ENCODE measurements at regions not wholly inside any gene's neighbourhood (a gene's known extent, or its start where the extent isn't known, plus 50 kb on each side); places are given as distances from the start of the nearest gene placed in this dataset.

DNA sequence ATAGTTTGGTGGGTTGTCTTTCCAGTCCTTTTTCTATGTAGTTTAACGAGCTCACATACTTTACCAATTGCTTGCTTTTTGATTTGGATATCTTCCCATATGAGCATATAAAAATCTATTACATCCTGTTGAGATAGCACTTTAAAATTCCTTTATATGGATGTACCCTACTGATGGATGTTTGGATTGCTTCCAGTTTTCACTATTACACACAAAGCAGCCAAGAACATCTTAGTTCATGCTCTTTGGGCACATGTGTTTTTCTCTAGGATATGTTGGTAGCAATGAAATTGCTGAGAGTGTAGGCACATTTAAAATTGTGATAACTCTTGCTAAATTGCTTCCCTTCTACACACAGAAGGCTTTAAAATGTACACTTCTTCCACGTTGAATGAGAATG is 56.1 kb upstream of the NTRK2 start:
- ChIA-PET POLR2A (no interaction called here), CTCF (ENCODE audit: low intra/inter-chr PET ratio, low total read pairs) (no interaction called here)
- no peak overlapping the region for H3K4me2 ChIP-seq (ENCODE audit: low read depth, low read length)
- no peak overlapping the region for H3K27ac ChIP-seq (ENCODE audit: extremely low read length, insufficient read depth, low read length)
- no peaks in the 10 kb centered on the region for H3K79me2 ChIP-seq (ENCODE audit: insufficient read depth, low read length)
- no peaks in the 10 kb centered on the region for H3K9me3 ChIP-seq (ENCODE audit: low read length)
- no peak overlapping the region for H3K9ac ChIP-seq (ENCODE audit: insufficient read depth, low read depth, low read length)
- H2AFZ ChIP-seq (ENCODE audit: low read length) = no peak overlapping the region
- H3K36me3 ChIP-seq (replicated peaks in 1 of 2; ENCODE audit: control insufficient read depth in 1 of 2, insufficient read depth in 2 of 2, low read length in 2 of 2) = no peaks in the 10 kb centered on the region
- intact Hi-C loops (cut with micrococcal nuclease; ENCODE audit: unreplicated experiment) = no loop called here
- H3K4me1 ChIP-seq (ENCODE audit: insufficient read depth, low read length) = no peaks in the 10 kb centered on the region
- FAIRE-seq = no peak
- H3K27me3 ChIP-seq (ENCODE audit: control insufficient read depth in 1 of 2, insufficient read depth in 2 of 2, low read length in 2 of 2) = no peaks in the 10 kb centered on the region
- in situ Hi-C loops (cut with HindIII; ENCODE audit: extremely low pct_ligation_motif_present, low pct_unique_long_range_greater_than_20kb) = no loop called here
- 0% methylated on average over 2 of the region's 2 CpGs for whole genome bisulfite sequencing (ENCODE audit: low lambda C conversion rate)
- no peak overlapping the region for H3K4me3 ChIP-seq (replicated peaks in 1 of 3; ENCODE audit: insufficient read depth in 1 of 3, low read depth in 2 of 3, low read length in 3 of 3)
- no TSS peak for BruUV-seq (replicated peaks)
- TF ChIP-seq ZNF451 (CRISPR knock-in tag; IDR thresholded peaks at IDR 0.05) (no peak), PRMT3 (CRISPR knock-in tag; IDR thresholded peaks at IDR 0.05; ENCODE audit: borderline replicate concordance, low read depth) (no peak), ZNF430 (CRISPR knock-in tag; IDR thresholded peaks at IDR 0.05) (no peak), HNRNPL (IDR thresholded peaks at IDR 0.05; ENCODE audit: low read depth, low read length) (no peak)
- TF ChIP-seq, protein P1, sequence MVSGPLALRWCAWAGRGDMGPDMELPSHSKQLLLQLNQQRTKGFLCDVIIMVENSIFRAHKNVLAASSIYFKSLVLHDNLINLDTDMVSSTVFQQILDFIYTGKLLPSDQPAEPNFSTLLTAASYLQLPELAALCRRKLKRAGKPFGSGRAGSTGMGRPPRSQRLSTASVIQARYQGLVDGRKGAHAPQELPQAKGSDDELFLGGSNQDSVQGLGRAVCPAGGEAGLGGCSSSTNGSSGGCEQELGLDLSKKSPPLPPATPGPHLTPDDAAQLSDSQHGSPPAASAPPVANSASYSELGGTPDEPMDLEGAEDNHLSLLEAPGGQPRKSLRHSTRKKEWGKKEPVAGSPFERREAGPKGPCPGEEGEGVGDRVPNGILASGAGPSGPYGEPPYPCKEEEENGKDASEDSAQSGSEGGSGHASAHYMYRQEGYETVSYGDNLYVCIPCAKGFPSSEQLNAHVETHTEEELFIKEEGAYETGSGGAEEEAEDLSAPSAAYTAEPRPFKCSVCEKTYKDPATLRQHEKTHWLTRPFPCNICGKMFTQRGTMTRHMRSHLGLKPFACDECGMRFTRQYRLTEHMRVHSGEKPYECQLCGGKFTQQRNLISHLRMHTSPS (CRISPR knock-in tag; IDR thresholded peaks at IDR 0.05; ENCODE audit: low read depth) = no peak
- H4K20me1 ChIP-seq (ENCODE audit: insufficient read depth, low read length) = no peaks in the 10 kb centered on the region
- no peak for DNase-seq (ENCODE audit: low spot score)
- no peak for ATAC-seq

DNA sequence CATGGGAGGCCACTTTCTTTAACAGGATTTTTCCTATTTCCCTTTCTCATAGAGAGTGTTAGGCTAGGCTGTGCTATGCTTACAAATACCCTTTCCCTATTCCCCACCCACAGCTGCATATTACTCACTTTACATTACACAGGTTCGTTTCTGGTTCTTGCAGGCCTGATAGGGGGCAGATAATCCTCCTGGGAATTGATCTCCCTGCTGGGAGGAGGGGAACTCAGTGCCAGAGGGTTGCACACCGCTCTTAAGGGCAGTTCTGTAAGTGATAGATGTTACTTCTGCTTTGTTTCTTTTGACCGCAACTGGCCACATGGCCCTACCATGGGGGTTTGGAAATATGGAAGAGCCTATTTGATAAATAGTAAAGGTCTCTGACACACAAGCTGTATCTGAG is 54.0 kb upstream of the NTRK2 start:
- ChIA-PET POLR2A (no interaction called here), CTCF (ENCODE audit: low intra/inter-chr PET ratio, low total read pairs) (no interaction called here)
- intact Hi-C loops (cut with micrococcal nuclease; ENCODE audit: unreplicated experiment) = no loop called here
- Histone ChIP-seq H2AFZ (ENCODE audit: low read length) (no peak overlapping the region), H3K4me1 (ENCODE audit: insufficient read depth, low read length) (no peaks in the 10 kb centered on the region), H4K20me1 (ENCODE audit: insufficient read depth, low read length) (no peaks in the 10 kb centered on the region), H3K79me2 (ENCODE audit: insufficient read depth, low read length) (no peaks in the 10 kb centered on the region), H3K4me3 (replicated peaks in 1 of 3; ENCODE audit: insufficient read depth in 1 of 3, low read depth in 2 of 3, low read length in 3 of 3) (no peak overlapping the region), H3K9me3 (ENCODE audit: low read length) (no peaks in the 10 kb centered on the region), H3K27me3 (ENCODE audit: control insufficient read depth in 1 of 2, insufficient read depth in 2 of 2, low read length in 2 of 2) (no peaks in the 10 kb centered on the region; a peak in 1 of 5 replicates), H3K9ac (ENCODE audit: insufficient read depth, low read depth, low read length) (no peak overlapping the region), H3K36me3 (replicated peaks in 1 of 2; ENCODE audit: control insufficient read depth in 1 of 2, insufficient read depth in 2 of 2, low read length in 2 of 2) (no peaks in the 10 kb centered on the region), H3K27ac (ENCODE audit: extremely low read length, insufficient read depth, low read length) (no peak overlapping the region), H3K4me2 (ENCODE audit: low read depth, low read length) (no peak overlapping the region)
- ATAC-seq (no peak), DNase-seq (ENCODE audit: low spot score) (no peak), FAIRE-seq (no peak)
- 34% methylated on average over 3 of the region's 3 CpGs for WGBS (ENCODE audit: low lambda C conversion rate)
- in situ Hi-C loops (cut with HindIII; ENCODE audit: extremely low pct_ligation_motif_present, low pct_unique_long_range_greater_than_20kb) = no loop called here
- BruUV-seq (replicated peaks) = no TSS peak
- TF ChIP-seq ZNF550 (CRISPR knock-in tag; IDR thresholded peaks at IDR 0.05; ENCODE audit: borderline replicate concordance) = no peak
- no peak for TF ChIP-seq ZNF138 (CRISPR knock-in tag; IDR thresholded peaks at IDR 0.05; ENCODE audit: low read depth)
- no peak for TF ChIP-seq STAT5B (CRISPR knock-in tag; IDR thresholded peaks at IDR 0.05)
- TF ChIP-seq ZNF605 (CRISPR knock-in tag; IDR thresholded peaks at IDR 0.05) = no peak
- TF ChIP-seq, protein P2, sequence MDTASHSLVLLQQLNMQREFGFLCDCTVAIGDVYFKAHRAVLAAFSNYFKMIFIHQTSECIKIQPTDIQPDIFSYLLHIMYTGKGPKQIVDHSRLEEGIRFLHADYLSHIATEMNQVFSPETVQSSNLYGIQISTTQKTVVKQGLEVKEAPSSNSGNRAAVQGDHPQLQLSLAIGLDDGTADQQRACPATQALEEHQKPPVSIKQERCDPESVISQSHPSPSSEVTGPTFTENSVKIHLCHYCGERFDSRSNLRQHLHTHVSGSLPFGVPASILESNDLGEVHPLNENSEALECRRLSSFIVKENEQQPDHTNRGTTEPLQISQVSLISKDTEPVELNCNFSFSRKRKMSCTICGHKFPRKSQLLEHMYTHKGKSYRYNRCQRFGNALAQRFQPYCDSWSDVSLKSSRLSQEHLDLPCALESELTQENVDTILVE (CRISPR knock-in tag; IDR thresholded peaks at IDR 0.05) = no peak
- TF ChIP-seq FLYWCH1 (CRISPR knock-in tag; IDR thresholded peaks at IDR 0.05) = no peak
- TF ChIP-seq, protein P3, sequence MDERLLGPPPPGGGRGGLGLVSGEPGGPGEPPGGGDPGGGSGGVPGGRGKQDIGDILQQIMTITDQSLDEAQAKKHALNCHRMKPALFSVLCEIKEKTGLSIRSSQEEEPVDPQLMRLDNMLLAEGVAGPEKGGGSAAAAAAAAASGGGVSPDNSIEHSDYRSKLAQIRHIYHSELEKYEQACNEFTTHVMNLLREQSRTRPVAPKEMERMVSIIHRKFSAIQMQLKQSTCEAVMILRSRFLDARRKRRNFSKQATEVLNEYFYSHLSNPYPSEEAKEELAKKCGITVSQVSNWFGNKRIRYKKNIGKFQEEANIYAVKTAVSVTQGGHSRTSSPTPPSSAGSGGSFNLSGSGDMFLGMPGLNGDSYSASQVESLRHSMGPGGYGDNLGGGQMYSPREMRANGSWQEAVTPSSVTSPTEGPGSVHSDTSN (CRISPR knock-in tag; IDR thresholded peaks at IDR 0.05) = no peak
- TF ChIP-seq, protein P4, sequence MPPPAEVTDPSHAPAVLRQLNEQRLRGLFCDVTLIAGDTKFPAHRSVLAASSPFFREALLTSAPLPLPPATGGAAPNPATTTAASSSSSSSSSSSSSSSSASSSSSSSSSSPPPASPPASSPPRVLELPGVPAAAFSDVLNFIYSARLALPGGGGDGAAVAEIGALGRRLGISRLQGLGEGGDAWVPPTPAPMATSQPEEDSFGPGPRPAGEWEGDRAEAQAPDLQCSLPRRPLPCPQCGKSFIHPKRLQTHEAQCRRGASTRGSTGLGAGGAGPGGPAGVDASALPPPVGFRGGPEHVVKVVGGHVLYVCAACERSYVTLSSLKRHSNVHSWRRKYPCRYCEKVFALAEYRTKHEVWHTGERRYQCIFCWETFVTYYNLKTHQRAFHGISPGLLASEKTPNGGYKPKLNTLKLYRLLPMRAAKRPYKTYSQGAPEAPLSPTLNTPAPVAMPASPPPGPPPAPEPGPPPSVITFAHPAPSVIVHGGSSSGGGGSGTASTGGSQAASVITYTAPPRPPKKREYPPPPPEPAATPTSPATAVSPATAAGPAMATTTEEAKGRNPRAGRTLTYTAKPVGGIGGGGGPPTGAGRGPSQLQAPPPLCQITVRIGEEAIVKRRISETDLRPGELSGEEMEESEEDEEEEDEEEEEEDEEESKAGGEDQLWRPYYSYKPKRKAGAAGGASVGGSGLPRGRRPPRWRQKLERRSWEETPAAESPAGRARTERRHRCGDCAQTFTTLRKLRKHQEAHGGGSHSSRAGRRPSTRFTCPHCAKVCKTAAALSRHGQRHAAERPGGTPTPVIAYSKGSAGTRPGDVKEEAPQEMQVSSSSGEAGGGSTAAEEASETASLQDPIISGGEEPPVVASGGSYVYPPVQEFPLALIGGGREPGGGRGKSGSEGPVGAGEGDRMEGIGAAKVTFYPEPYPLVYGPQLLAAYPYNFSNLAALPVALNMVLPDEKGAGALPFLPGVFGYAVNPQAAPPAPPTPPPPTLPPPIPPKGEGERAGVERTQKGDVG (CRISPR knock-in tag; IDR thresholded peaks at IDR 0.05; ENCODE audit: borderline replicate concordance) = no peak

All from HepG2 (cell line).